Mucosa of rectum (tissue), 2 donors: ENCODE measurements at regions not wholly inside any gene's neighbourhood (a gene's known extent, or its start where the extent isn't known, plus 50 kb on each side); places are given as distances from the start of the nearest gene placed in this dataset.

Source experiments
- H3K27ac ChIP-seq, 2 donors: one replicate each; pipeline ENCODE4 v1.7.0; 2013; ENCODE audit warnings: inconsistent platforms in 2 of 2, low read depth in 2 of 2, low read length in 2 of 2
- H3K27me3 ChIP-seq, 2 donors: one replicate each; pipeline ENCODE4 v1.7.0; 2013; ENCODE audit warnings: low read length in 2 of 2; ENCODE audit not compliant: control insufficient read depth in 2 of 2, insufficient read depth in 2 of 2
- H3K36me3 ChIP-seq, 2 donors: one replicate each; pipeline ENCODE4 v1.7.0; 2013; ENCODE audit warnings: low read length in 2 of 2; ENCODE audit not compliant: control insufficient read depth in 2 of 2, insufficient read depth in 2 of 2
- H3K4me1 ChIP-seq, 2 donors: one replicate each; pipeline ENCODE4 v1.7.0; 2013; ENCODE audit warnings: low read length in 2 of 2, mild to moderate bottlenecking in 1 of 2; ENCODE audit not compliant: control insufficient read depth in 2 of 2, insufficient read depth in 2 of 2
- H3K4me3 ChIP-seq, 2 donors: one replicate each; pipeline ENCODE4 v1.7.0; 2013; ENCODE audit warnings: low read length in 2 of 2
- H3K9ac ChIP-seq, 2 donors: one replicate each; pipeline ENCODE4 v1.7.0; 2013; ENCODE audit warnings: low read length in 2 of 2, low read depth in 1 of 2, mild to moderate bottlenecking in 1 of 2
- H3K9me3 ChIP-seq, 2 donors: one replicate each; pipeline ENCODE4 v1.7.0; 2013; ENCODE audit warnings: low read length in 2 of 2; ENCODE audit not compliant: control insufficient read depth in 2 of 2
- donor health status: healthy.
- donor health status: Normal muscosa, but diverticular disease.

GRCh38 chr18:78768221-78768620, 211.4 kb upstream of the SALL3 start:
- no peak overlapping the region for H3K27ac ChIP-seq
- no peaks in the 10 kb centered on the region for H3K9me3 ChIP-seq
- no peaks in the 10 kb centered on the region for H3K27me3 ChIP-seq
- H3K9ac ChIP-seq, result no peak overlapping the region
- H3K36me3 ChIP-seq, result no peaks in the 10 kb centered on the region
- H3K4me3 ChIP-seq, result no peak overlapping the region
- H3K4me1 ChIP-seq, result peaks cover 0 to 4% of the 10 kb centered on the region in 2 donors

- Histone ChIP-seq H3K27ac (no peak overlapping the region), H3K9me3 (no peaks in the 10 kb centered on the region), H3K27me3 (no peaks in the 10 kb centered on the region), H3K36me3 (no peaks in the 10 kb centered on the region), H3K4me3 (no peak overlapping the region), H3K4me1 (peaks cover 0 to 4% of the 10 kb centered on the region in 2 donors), H3K9ac (no peak overlapping the region)
Observed at GRCh38 chr18:78768656-78769501, 210.7 kb upstream of the SALL3 start.

- no peak overlapping the region for H3K27ac ChIP-seq
- H3K9me3 ChIP-seq, result no peaks in the 10 kb centered on the region
- no peaks in the 10 kb centered on the region for H3K36me3 ChIP-seq
- H3K4me1 ChIP-seq, result peaks cover 0 to 7% of the 10 kb centered on the region in 2 donors
- no peaks in the 10 kb centered on the region for H3K27me3 ChIP-seq
- H3K9ac ChIP-seq, result no peak overlapping the region
- H3K4me3 ChIP-seq, result no peak overlapping the region
Observed at GRCh38 chr18:78769502-78770105, 210.0 kb upstream of the SALL3 start.

- H3K36me3 ChIP-seq, result no peaks in the 10 kb centered on the region
- no peak overlapping the region for H3K27ac ChIP-seq
- no peaks in the 10 kb centered on the region for H3K27me3 ChIP-seq
Observed at GRCh38 chr18:78770139-78770822, 209.3 kb upstream of the SALL3 start.

GRCh38 chr18:78770823-78771139, 208.8 kb upstream of the SALL3 start:
- Histone ChIP-seq H3K9ac (no peak overlapping the region), H3K4me3 (no peak overlapping the region), H3K27ac (no peak overlapping the region), H3K4me1 (peaks cover 0 to 7% of the 10 kb centered on the region in 2 donors), H3K9me3 (no peaks in the 10 kb centered on the region), H3K36me3 (no peaks in the 10 kb centered on the region), H3K27me3 (no peaks in the 10 kb centered on the region)

More at GRCh38 chr18:78770139-78770822, 209.3 kb upstream of the SALL3 start:
- no peak overlapping the region for H3K9ac ChIP-seq
- H3K4me3 ChIP-seq, result no peak overlapping the region
- H3K9me3 ChIP-seq, result no peaks in the 10 kb centered on the region
- peaks cover 0 to 7% of the 10 kb centered on the region in 2 donors for H3K4me1 ChIP-seq

GRCh38 chr18:78771496-78772359, 207.9 kb upstream of the SALL3 start:
- Histone ChIP-seq H3K4me3 (no peak overlapping the region), H3K27ac (no peak overlapping the region), H3K9me3 (no peaks in the 10 kb centered on the region), H3K36me3 (no peaks in the 10 kb centered on the region), H3K4me1 (peaks cover 0 to 12% of the 10 kb centered on the region in 2 donors), H3K27me3 (no peaks in the 10 kb centered on the region), H3K9ac (no peak overlapping the region)

- no peaks in the 10 kb centered on the region for H3K36me3 ChIP-seq
- no peak overlapping the region for H3K27ac ChIP-seq
- H3K9me3 ChIP-seq, result no peaks in the 10 kb centered on the region
- H3K4me3 ChIP-seq, result no peak overlapping the region
- no peaks in the 10 kb centered on the region for H3K27me3 ChIP-seq
- H3K9ac ChIP-seq, result no peak overlapping the region
- H3K4me1 ChIP-seq, result peaks cover 0 to 14% of the 10 kb centered on the region in 2 donors
Observed at GRCh38 chr18:78772360-78773302, 207.0 kb upstream of the SALL3 start.

- H3K36me3 ChIP-seq, result no peaks in the 10 kb centered on the region
Observed at GRCh38 chr18:78773303-78773755, 206.3 kb upstream of the SALL3 start.

GRCh38 chr18:78773819-78774218, 205.8 kb upstream of the SALL3 start:
- H3K4me3 ChIP-seq, result no peak overlapping the region

More at GRCh38 chr18:78773303-78773755, 206.3 kb upstream of the SALL3 start:
- H3K9ac ChIP-seq, result no peak overlapping the region
- H3K27ac ChIP-seq, result no peak overlapping the region
- no peaks in the 10 kb centered on the region for H3K27me3 ChIP-seq
- H3K4me3 ChIP-seq, result no peak overlapping the region
- H3K9me3 ChIP-seq, result no peaks in the 10 kb centered on the region
- H3K4me1 ChIP-seq, result peaks cover 0 to 14% of the 10 kb centered on the region in 2 donors

More at GRCh38 chr18:78773819-78774218, 205.8 kb upstream of the SALL3 start:
- Histone ChIP-seq H3K36me3 (no peaks in the 10 kb centered on the region), H3K4me1 (peaks cover 0 to 11% of the 10 kb centered on the region in 2 donors), H3K27ac (no peak overlapping the region), H3K9me3 (no peaks in the 10 kb centered on the region), H3K9ac (no peak overlapping the region), H3K27me3 (no peaks in the 10 kb centered on the region)
